Esophagus muscularis mucosa (tissue), 4 donors: ENCODE measurements at regions not wholly inside any gene's neighbourhood (a gene's known extent, or its start where the extent isn't known, plus 50 kb on each side); places are given as distances from the start of the nearest gene placed in this dataset.

ENCODE experiments used
- CTCF ChIP-seq, 3 experiments: fragments of 200-600 bp in 2 of 3; fragments of 450-650 bp in 1 of 3; sonication (generic) in 2 of 3; IDR thresholded peaks; one replicate each; pipeline ENCODE4 v1.5.1; 2017 to 2019; ENCODE audit warnings: antibody characterized with exemption in 3 of 3, mild to moderate bottlenecking in 2 of 3, moderate library complexity in 1 of 3
- EP300 ChIP-seq: sonication (generic); formaldehyde crosslinking; IDR thresholded peaks from one replicate; pipeline ENCODE4 v1.6.1; 2017; ENCODE audit warnings: antibody characterized with exemption
- POLR2A ChIP-seq: fragments of 450-650 bp; IDR thresholded peaks from one replicate; pipeline ENCODE4 v1.6.1; 2017; ENCODE audit warnings: antibody characterized with exemption, moderate library complexity, mild to moderate bottlenecking, low read depth

- TF ChIP-seq CTCF (IDR thresholded peaks at IDR 0.05) (no peak), POLR2A (no peak), EP300 (no peak)
These were observed 1061.6 kb upstream of the FANCL start for GRCh38 chr2:59302683-59303082.
